Thoracic aorta (tissue), 2 donors: ENCODE measurements at regions not wholly inside any gene's neighbourhood (a gene's known extent, or its start where the extent isn't known, plus 50 kb on each side); places are given as distances from the start of the nearest gene placed in this dataset.

Experiments used
- ATAC-seq: fragments of 150-250 bp; one replicate; pipeline ENCODE4 v1.8.0; 2017; ENCODE audit warnings: low read depth; ENCODE audit not compliant: insufficient number of reproducible peaks, low FRiP score
- DNase-seq: peaks from one replicate; pipeline ENCODE4 v3.0.0-alpha.2; 2020; ENCODE audit warnings: low spot score
- H3K27ac ChIP-seq, 2 donors: fragments of 200-600 bp; sonication (generic); 1 replicate in 1 of 2; 2 replicates in 1 of 2; pipeline ENCODE4 v1.5.1; 2016; ENCODE audit warnings: mild to moderate bottlenecking in 2 of 2, moderate library complexity in 2 of 2
- H3K27me3 ChIP-seq: fragments of 200-600 bp; sonication (generic); replicated peaks from 2 replicates; pipeline ENCODE4 v1.6.0; 2016; ENCODE audit warnings: mild to moderate bottlenecking; ENCODE audit not compliant: insufficient read depth
- H3K36me3 ChIP-seq: fragments of 200-600 bp; sonication (generic); one replicate; pipeline ENCODE4 v1.5.1; 2016
- H3K4me1 ChIP-seq, 2 donors: fragments of 200-600 bp; sonication (generic); 1 replicate in 1 of 2; 2 replicates in 1 of 2; pipeline versions ENCODE4 v1.5.1 to v1.6.0; 2016; ENCODE audit warnings: low read depth in 2 of 2, mild to moderate bottlenecking in 1 of 2; ENCODE audit not compliant: control insufficient read depth in 1 of 2
- H3K4me3 ChIP-seq: fragments of 200-600 bp; sonication (generic); 2 replicates; pipeline ENCODE4 v1.5.1; 2016; ENCODE audit warnings: mild to moderate bottlenecking
- H3K9me3 ChIP-seq: fragments of 200-600 bp; sonication (generic); 2 replicates; pipeline ENCODE4 v1.5.1; 2016
- CTCF ChIP-seq: fragments of 200-600 bp; sonication (generic); IDR thresholded peaks from one replicate; pipeline ENCODE4 v1.5.1; 2019; ENCODE audit warnings: antibody characterized with exemption

GRCh38 chr10:128662520-128662919 lies 536.3 kb upstream of the MKI67 start:
- Histone ChIP-seq H3K4me3 (no peak overlapping the region), H3K4me1 (no peaks in the 10 kb centered on the region), H3K36me3 (no peaks in the 10 kb centered on the region), H3K27ac (no peak overlapping the region), H3K27me3 (no peaks in the 10 kb centered on the region), H3K9me3 (no peaks in the 10 kb centered on the region)
- no peak for TF ChIP-seq CTCF
- DNase-seq (no peak), ATAC-seq (no peak)

- Histone ChIP-seq H3K4me3 (no peak overlapping the region), H3K27ac (no peak overlapping the region), H3K27me3 (no peaks in the 10 kb centered on the region), H3K36me3 (no peaks in the 10 kb centered on the region), H3K4me1 (no peaks in the 10 kb centered on the region), H3K9me3 (no peaks in the 10 kb centered on the region)
- no peak for TF ChIP-seq CTCF
- DNase-seq (no peak), ATAC-seq (no peak)
Observed at GRCh38 chr10:128664729-128665128, 538.5 kb upstream of the MKI67 start.

GRCh38 chr10:128675405-128675804 lies 549.2 kb upstream of the MKI67 start:
- no peak overlapping the region for H3K27ac ChIP-seq
- H3K27me3 ChIP-seq, result no peaks in the 10 kb centered on the region
- H3K4me3 ChIP-seq, result no peak overlapping the region
- TF ChIP-seq CTCF, result no peak
- no peaks in the 10 kb centered on the region for H3K9me3 ChIP-seq
- ATAC-seq (no peak), DNase-seq (no peak)
- H3K4me1 ChIP-seq, result no peaks in the 10 kb centered on the region
- no peaks in the 10 kb centered on the region for H3K36me3 ChIP-seq

- H3K27ac ChIP-seq, result no peak overlapping the region
- H3K4me1 ChIP-seq, result no peaks in the 10 kb centered on the region
- DNase-seq, result no peak
- TF ChIP-seq CTCF, result no peak
- H3K27me3 ChIP-seq, result no peaks in the 10 kb centered on the region
- no peaks in the 10 kb centered on the region for H3K9me3 ChIP-seq
- H3K4me3 ChIP-seq, result no peak overlapping the region
- no peaks in the 10 kb centered on the region for H3K36me3 ChIP-seq
- ATAC-seq, result no peak
Observed at GRCh38 chr10:128680116-128680515, 553.9 kb upstream of the MKI67 start.

DNA sequence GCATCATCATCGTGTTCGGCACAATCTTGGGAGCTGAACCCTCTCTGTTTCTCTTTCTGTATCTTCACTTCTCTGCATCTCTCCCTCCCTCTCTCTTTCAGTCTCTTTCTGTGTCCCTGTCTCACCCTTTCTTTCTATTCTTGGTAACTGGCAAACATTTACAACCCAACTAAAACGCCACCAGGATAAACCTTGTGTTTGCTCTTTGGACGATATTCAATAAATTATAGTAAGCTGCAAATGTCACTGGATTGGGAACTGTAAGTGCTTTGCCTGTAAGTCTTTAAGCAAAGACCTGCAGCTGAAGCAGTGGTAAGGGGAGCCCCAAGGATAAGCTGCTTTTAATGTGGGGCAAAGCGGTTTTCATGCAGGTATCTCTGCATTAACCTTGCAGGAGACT lies 558.0 kb upstream of the MKI67 start:
- no peaks in the 10 kb centered on the region for H3K9me3 ChIP-seq
- TF ChIP-seq CTCF, result no peak

More for the DNA sequence above, 558.0 kb upstream of the MKI67 start:
- H3K4me3 ChIP-seq, result no peak overlapping the region
- DNase-seq, result no peak
- no peaks in the 10 kb centered on the region for H3K27me3 ChIP-seq
- H3K4me1 ChIP-seq, result no peaks in the 10 kb centered on the region
- H3K36me3 ChIP-seq, result no peaks in the 10 kb centered on the region
- no peak overlapping the region for H3K27ac ChIP-seq
- ATAC-seq, result no peak
